HEK293 (cell line): ENCODE measurements at regions not wholly inside any gene's neighbourhood (a gene's known extent, or its start where the extent isn't known, plus 50 kb on each side); places are given as distances from the start of the nearest gene placed in this dataset.

Experiments used
- SP2 ChIP-seq: fragments of 450-650 bp; formaldehyde crosslinking; IDR thresholded peaks from 2 replicates; pipeline ENCODE4 v1.5.1; 2016; ENCODE audit warnings: missing biosample characterization, missing genetic modification characterization
- ZNF133 ChIP-seq: fragments of 450-650 bp; formaldehyde crosslinking; IDR thresholded peaks from 2 replicates; pipeline ENCODE4 v1.5.1; 2016; ENCODE audit warnings: missing biosample characterization, missing genetic modification characterization
- ZNF24 ChIP-seq: fragments of 450-650 bp; formaldehyde crosslinking; IDR thresholded peaks from 2 replicates; pipeline ENCODE4 v1.5.1; 2016; ENCODE audit warnings: missing biosample characterization, missing genetic modification characterization
- ZNF302 ChIP-seq: fragments of 450-650 bp; formaldehyde crosslinking; IDR thresholded peaks from 2 replicates; pipeline ENCODE4 v1.5.1; 2016; ENCODE audit warnings: missing biosample characterization, missing genetic modification characterization, low read depth
- ZNF366 ChIP-seq: fragments of 450-650 bp; formaldehyde crosslinking; conservative IDR thresholded peaks from 2 replicates; pipeline ENCODE4 v1.5.1; 2016; ENCODE audit warnings: missing biosample characterization, missing genetic modification characterization
- ZNF423 ChIP-seq: fragments of 450-650 bp; formaldehyde crosslinking; IDR thresholded peaks from 2 replicates; pipeline ENCODE4 v1.5.1; 2016; ENCODE audit warnings: missing biosample characterization, missing genetic modification characterization
- ZNF600 ChIP-seq: fragments of 450-650 bp; formaldehyde crosslinking; IDR thresholded peaks from 2 replicates; pipeline ENCODE4 v1.5.1; 2016; ENCODE audit warnings: missing biosample characterization, missing genetic modification characterization
- TF ChIP-seq, protein P1 (sequence below): fragments of 450-650 bp; formaldehyde crosslinking; IDR thresholded peaks from 2 replicates; pipeline ENCODE4 v1.5.1; 2016; ENCODE audit warnings: missing biosample characterization, missing genetic modification characterization, low read depth
- TF ChIP-seq, protein P2 (sequence below): fragments of 450-650 bp; formaldehyde crosslinking; IDR thresholded peaks from 2 replicates; pipeline ENCODE4 v1.5.1; 2016; ENCODE audit warnings: missing biosample characterization, missing genetic modification characterization
- TF ChIP-seq, protein P3 (sequence below): fragments of 450-650 bp; formaldehyde crosslinking; IDR thresholded peaks from 2 replicates; pipeline ENCODE4 v1.5.1; 2016; ENCODE audit warnings: missing biosample characterization, missing genetic modification characterization, borderline replicate concordance
- TF ChIP-seq, protein P4 (sequence below): fragments of 450-650 bp; formaldehyde crosslinking; IDR thresholded peaks from 2 replicates; pipeline ENCODE4 v1.5.1; 2016; ENCODE audit warnings: missing biosample characterization, missing genetic modification characterization
- TF ChIP-seq, protein P5 (sequence below): fragments of 450-650 bp; formaldehyde crosslinking; IDR thresholded peaks from 2 replicates; pipeline ENCODE4 v1.5.1; 2016; ENCODE audit warnings: missing biosample characterization, missing genetic modification characterization

DNA sequence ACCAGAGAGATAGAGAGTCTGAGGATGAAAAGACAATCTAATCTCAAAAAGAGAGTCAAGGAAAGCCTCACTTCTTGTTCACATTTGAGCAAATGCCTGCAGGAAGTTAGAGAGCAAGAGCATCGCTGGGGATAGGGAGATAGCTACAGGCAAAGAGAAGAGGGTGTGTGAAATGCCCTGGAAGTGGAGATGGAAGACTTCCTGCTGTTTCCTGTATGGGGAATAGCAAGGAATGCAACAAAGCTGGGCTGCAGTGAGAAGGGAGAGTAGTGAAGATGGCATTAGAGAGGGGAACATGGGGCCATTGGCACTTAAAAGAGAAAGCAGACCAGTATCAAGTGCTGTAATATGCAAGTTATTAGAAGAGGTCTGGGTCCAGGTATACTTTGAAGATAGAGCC, 488.6 kb downstream of the METTL4 start:
- TF ChIP-seq, protein P1, sequence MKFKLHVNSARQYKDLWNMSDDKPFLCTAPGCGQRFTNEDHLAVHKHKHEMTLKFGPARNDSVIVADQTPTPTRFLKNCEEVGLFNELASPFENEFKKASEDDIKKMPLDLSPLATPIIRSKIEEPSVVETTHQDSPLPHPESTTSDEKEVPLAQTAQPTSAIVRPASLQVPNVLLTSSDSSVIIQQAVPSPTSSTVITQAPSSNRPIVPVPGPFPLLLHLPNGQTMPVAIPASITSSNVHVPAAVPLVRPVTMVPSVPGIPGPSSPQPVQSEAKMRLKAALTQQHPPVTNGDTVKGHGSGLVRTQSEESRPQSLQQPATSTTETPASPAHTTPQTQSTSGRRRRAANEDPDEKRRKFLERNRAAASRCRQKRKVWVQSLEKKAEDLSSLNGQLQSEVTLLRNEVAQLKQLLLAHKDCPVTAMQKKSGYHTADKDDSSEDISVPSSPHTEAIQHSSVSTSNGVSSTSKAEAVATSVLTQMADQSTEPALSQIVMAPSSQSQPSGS (tag by site-specific recombination): no peak
- TF ChIP-seq ZNF24 (tag by site-specific recombination): no peak
- no peak for TF ChIP-seq ZNF302
- TF ChIP-seq, protein P2, sequence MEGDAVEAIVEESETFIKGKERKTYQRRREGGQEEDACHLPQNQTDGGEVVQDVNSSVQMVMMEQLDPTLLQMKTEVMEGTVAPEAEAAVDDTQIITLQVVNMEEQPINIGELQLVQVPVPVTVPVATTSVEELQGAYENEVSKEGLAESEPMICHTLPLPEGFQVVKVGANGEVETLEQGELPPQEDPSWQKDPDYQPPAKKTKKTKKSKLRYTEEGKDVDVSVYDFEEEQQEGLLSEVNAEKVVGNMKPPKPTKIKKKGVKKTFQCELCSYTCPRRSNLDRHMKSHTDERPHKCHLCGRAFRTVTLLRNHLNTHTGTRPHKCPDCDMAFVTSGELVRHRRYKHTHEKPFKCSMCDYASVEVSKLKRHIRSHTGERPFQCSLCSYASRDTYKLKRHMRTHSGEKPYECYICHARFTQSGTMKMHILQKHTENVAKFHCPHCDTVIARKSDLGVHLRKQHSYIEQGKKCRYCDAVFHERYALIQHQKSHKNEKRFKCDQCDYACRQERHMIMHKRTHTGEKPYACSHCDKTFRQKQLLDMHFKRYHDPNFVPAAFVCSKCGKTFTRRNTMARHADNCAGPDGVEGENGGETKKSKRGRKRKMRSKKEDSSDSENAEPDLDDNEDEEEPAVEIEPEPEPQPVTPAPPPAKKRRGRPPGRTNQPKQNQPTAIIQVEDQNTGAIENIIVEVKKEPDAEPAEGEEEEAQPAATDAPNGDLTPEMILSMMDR (tag by site-specific recombination): no peak
- TF ChIP-seq ZNF423: no peak
- no peak for TF ChIP-seq ZNF133 (tag by site-specific recombination)
- TF ChIP-seq, protein P3, sequence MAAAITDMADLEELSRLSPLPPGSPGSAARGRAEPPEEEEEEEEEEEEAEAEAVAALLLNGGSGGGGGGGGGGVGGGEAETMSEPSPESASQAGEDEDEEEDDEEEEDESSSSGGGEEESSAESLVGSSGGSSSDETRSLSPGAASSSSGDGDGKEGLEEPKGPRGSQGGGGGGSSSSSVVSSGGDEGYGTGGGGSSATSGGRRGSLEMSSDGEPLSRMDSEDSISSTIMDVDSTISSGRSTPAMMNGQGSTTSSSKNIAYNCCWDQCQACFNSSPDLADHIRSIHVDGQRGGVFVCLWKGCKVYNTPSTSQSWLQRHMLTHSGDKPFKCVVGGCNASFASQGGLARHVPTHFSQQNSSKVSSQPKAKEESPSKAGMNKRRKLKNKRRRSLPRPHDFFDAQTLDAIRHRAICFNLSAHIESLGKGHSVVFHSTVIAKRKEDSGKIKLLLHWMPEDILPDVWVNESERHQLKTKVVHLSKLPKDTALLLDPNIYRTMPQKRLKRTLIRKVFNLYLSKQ: no peak
- TF ChIP-seq, protein P4, sequence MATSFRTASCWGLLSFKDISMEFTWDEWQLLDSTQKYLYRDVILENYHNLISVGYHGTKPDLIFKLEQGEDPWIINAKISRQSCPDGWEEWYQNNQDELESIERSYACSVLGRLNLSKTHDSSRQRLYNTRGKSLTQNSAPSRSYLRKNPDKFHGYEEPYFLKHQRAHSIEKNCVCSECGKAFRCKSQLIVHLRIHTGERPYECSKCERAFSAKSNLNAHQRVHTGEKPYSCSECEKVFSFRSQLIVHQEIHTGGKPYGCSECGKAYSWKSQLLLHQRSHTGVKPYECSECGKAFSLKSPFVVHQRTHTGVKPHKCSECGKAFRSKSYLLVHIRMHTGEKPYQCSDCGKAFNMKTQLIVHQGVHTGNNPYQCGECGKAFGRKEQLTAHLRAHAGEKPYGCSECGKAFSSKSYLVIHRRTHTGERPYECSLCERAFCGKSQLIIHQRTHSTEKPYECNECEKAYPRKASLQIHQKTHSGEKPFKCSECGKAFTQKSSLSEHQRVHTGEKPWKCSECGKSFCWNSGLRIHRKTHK (tag by site-specific recombination): no peak
- TF ChIP-seq ZNF600 (tag by site-specific recombination): no peak
- TF ChIP-seq ZNF366 (tag by site-specific recombination): no peak
- no peak for TF ChIP-seq SP2 (tag by site-specific recombination)
- TF ChIP-seq, protein P5, sequence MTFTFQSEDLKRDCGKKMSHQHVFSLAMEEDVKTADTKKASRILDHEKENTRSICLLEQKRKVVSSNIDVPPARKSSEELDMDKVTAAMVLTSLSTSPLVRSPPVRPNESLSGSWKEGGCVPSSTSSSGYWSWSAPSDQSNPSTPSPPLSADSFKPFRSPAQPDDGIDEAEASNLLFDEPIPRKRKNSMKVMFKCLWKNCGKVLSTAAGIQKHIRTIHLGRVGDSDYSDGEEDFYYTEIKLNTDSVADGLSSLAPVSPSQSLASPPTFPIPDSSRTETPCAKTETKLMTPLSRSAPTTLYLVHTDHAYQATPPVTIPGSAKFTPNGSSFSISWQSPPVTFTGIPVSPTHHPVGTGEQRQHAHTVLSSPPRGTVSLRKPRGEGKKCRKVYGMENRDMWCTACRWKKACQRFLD (tag by site-specific recombination): no peak
